GM18505 (cell line): ENCODE measurements at regions not wholly inside any gene's neighbourhood (a gene's known extent, or its start where the extent isn't known, plus 50 kb on each side); places are given as distances from the start of the nearest gene placed in this dataset.
A peak's percentile ranks its signal among the peaks of the same experiment; 100 is the strongest.

Experiments
- ATAC-seq: cut with Tn5 transposase; IDR thresholded peaks from one replicate; pipeline ENCODE4 v1.9.1; 2021; ENCODE audit not compliant: unreplicated experiment
- POLR2A ChIP-seq: IDR thresholded peaks from 4 replicates; pipeline ENCODE4 v1.6.1; 2011; ENCODE audit warnings: borderline replicate concordance; ENCODE audit not compliant: insufficient read depth, insufficient read length; ENCODE audit errors: extremely low read depth

DNA sequence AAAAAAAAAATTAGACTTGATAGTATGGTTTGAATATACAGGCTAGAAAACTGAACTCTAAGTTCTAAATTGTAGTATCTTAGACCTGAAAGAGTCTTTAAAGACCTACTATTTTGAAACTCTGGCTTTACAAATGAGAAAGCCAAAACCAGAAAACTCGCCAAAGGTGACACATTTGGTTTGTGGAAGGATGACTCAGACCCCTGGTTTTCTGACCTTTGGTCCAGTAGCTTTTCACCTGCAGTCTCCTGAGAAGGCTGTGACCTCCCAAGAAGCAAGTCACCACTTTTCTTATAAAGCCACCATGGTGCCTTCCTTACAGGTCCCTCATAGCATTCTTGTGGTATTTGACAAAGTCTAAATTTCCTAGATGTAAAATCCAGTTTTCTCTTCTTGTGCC is 102.1 kb upstream of the CEP78 start:
- peak; percentile 68 for ATAC-seq
- TF ChIP-seq POLR2A: no peak

DNA sequence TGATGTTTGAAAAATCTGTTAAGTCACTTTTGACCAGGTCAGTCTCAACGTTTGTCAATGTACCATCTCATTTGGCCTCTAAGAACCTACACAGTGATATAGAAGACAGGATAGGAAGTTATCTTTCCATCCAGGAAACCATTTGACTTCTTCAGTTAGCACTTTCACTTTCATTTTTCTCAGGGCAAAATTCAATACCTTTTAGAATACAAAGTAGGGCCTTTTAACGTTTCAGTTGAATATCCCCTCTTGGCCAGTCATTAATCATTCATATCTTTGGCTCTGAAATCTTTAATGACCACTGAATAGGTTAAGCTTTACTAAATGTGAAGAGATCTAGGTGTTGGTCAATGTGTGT is 101.1 kb upstream of the GNAQ start:
- no peak for TF ChIP-seq POLR2A
- ATAC-seq: no peak

DNA sequence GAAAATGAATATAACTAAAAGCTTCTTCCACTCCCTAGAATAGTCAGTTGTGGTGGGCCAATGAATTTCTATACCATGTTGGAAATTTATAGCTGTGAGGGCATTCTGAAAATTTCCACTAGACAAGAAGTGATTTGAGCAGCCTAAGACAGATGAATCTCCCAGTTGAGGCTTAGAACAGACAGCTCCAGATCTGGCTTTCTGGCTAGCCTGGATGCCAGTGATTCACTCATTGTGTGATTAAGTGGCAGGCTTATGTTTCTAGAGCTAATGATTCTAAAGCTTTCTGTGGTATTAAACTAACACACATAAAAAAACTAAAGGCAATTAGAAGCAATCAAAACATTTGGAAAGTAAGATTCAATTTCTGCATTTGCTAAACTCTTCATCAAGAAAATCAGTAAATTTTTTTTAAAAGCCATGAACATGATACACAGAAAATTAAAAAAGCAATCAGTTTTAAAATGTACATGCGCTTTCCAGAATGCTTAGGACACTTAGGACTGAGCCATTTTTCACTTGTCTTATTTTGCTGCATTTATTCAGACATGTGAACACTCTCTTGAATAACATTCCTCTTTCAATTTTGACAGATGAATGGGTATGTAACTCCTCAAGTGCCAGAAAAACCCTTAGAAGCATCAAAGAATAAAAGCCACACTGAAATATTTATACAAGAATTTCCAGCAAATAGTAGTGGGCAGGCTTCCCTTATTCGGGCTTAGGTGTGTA is 100.5 kb upstream of the GNAQ start:
- TF ChIP-seq POLR2A: no peak
- ATAC-seq: no peak

DNA sequence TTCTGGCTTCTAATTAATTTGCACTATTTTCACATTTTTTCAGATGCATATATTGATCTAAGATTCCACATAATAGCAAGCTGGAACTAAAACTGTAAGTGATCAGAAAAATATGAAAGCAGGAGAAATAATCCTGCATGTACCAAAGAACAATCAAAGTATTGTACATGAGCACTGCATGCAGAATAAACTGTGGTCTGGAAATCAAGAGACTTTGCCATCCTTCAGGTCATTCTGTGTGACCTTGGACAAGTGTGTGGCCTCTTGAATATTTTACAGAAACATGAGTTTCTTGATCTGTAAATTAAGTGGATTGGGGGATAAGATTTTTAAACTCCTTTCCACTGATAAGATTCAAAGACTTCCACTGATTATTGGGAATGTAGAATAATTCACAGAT is 99.2 kb upstream of the GNAQ start:
- no peak for TF ChIP-seq POLR2A

DNA sequence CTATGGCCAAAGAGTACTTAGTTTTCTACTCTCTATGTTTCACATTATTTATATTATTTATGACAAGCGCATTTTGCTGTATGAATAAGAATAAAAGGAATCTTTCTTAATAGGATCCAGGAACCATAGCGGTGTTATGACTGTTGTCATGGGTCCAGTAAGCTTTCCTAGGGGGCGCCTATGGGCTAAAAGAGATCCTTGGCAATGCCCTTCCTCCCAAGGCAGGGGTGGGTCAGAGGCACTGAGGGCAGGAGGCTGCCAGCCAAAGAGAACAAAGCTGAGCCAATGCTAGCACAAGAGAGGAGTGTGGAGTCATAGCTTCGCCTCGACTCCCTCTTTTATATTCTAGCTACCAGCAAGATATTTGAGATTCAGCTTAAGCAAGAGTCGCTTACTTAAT is 98.4 kb upstream of the GNAQ start:
- no peak for ATAC-seq
- no peak for TF ChIP-seq POLR2A

More for the DNA sequence above, 99.2 kb upstream of the GNAQ start:
- no peak for ATAC-seq

DNA sequence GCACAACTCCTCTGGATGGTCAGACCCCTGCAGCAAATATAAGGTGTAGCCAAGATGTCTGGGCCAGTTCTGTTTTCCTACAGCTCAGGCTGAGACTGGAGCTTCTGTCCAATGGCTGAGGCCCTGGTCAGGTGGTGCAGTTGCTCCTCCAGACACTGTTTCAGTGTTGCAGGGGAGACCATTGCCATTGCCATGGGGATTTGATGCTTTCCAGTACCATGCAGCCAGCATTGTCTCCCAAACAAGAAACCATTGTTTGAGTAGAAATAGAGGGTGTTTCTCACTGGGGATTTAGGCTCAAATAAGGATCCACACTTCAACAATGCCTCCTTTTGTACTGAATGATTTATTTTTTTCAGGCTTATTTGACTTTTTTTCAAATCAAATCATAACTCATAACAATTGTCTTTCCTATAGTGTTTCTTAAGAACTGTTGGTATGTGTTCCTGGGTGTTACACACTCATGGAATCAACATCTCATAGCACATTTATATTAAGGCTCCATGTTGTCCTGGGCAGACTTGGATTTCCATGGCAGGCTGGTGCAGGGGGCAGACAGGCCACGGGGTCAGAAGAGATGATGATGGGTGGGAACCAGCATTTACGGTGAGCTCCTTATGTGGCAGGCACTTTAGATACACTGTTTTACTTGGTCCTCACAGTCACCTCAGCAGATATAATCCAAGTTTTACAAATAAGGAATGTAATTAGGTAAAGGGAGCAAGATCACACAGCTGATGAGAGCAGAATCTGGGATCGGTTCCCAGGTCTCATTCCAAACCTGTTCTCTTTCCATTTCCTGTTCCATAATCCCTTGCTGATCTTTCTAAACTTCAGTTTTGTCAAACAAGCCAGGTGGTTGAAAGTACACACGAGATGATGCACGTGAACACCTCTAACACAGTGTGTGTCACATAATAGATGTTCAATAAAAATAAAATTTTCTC is 95.9 kb upstream of the GNAQ start:
- no peak for TF ChIP-seq POLR2A
- ATAC-seq: no peak

DNA sequence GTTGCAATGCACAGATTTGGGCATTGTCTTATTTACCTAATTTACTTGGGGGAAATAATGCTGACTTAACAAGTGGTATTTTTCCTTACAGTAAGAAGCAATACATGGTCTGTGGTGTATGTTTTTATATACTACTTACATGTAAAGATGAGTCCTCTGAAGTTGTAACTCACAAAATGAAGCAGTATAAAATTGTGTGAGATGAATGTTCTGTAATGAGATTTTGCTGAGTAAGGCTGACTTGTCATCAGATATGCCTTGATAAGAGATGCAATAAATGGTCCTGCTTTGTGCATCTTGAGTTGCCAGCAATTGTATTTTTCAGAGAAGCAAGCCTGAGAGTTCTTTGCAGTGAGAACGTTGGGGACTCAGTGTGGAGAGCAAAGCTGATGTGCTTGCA is 92.2 kb upstream of the GNAQ start:
- TF ChIP-seq POLR2A: no peak
- no peak for ATAC-seq

DNA sequence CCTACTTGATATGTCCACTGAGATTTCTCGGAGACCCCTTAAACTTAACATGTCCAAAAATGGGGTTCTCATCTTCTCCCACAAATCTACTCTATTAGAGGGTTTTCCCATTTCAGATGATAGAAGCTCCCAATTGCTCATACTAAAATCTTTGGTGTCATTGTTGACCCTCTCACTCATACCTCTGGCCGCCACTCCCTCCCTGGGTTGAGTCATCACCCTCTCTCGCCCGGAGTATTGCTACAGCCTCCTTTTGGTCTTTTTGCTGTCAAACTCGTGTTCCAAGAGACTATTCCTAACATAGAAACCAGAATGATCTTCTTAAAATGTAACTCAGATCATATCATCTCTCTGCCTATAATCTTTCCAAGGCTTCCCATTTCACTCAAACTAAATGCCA is 91.0 kb upstream of the GNAQ start:
- no peak for ATAC-seq
- TF ChIP-seq POLR2A: no peak

DNA sequence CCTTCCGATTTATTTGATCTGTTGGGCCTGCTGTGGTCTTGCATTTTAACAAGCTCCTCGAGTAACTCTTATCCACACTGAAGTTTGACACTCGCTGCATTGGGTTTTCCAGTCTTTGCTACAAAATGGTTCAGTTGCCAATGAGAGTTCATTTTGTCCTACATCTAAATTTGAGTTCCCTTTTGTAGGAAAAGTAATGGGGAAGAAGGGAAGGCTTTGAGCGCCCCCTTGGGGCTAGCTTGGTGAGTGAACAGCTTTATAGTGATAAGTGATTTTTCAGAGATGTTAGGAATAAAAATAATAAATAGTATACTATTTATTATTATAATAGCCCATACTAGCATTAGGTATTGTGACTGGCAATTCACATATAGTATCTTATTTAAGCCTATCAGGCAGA is 89.9 kb upstream of the GNAQ start:
- TF ChIP-seq POLR2A: no peak
- ATAC-seq: no peak

DNA sequence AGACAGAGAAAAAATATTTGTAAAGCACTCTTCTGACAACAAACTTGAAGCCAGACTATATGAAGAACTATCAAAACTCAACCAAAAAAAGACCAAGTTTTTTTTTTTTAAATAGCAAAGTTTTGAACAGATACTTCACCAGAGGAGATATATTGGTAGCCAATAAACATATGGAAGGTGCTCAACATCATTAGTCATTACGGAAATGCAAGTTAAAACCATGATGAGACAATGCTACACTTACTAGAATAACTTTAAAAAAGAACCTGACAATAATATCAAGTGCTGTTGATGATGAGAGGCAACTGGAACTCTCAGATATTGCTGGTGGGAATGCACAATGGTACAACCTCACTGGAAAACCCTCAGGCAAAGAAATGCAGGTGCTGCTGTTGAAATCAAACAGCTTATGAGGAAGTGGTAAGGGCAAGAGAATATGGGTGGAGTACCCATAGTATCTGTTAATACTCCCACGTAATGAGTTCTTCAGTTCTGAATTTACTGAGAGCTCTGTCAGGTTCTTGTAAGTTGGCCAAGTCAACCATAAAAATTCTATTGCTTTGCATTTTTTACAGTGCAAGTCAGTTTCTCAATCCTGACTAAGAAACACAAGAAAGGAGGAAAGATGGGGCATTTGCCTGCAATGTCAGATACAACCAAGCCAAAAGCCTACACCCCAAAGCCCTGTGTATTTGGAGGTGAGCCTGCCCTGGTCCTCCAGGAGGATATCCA is 87.3 kb upstream of the GNAQ start:
- peak; percentile 98 for ATAC-seq
- no peak for TF ChIP-seq POLR2A

DNA sequence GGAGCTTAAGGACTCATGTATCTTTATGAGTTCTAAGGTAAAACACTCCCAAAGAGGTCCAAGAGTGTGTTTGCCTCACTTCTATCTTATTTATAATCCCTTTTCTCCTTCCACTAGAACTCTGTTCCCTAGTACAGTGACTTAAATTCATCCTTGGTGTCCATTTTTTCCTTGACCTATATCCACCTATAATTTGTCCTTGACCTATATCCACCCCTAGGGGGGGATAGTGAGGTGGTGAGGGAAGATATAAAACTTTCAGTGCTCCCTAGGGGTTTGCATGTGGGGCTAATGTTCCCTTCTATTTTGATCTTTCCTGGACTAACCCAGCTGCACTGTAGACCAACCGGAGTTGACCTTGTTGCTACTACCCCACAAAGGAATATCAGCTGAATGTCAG is 83.5 kb upstream of the GNAQ start:
- no peak for ATAC-seq
- TF ChIP-seq POLR2A: no peak

DNA sequence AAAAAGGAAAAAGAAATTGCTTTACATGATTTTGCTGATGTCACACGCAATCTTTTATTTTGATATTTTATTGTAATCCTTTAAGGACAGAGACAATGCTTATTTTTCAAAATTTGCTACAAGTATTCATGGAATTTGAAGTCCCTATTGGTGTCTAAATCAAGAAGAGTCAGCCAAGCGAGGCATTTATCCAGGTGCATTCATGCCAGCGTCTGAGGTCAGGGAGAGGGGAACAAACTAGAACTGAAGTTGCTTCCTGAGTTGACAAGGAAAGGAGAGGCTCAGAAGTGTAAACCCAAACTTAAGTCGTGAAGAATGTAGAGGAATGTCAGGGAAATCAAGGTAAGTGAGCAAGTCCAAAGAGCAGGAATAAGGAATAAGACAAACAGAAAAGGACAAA is 83.0 kb upstream of the GNAQ start:
- no peak for TF ChIP-seq POLR2A
- ATAC-seq: no peak

DNA sequence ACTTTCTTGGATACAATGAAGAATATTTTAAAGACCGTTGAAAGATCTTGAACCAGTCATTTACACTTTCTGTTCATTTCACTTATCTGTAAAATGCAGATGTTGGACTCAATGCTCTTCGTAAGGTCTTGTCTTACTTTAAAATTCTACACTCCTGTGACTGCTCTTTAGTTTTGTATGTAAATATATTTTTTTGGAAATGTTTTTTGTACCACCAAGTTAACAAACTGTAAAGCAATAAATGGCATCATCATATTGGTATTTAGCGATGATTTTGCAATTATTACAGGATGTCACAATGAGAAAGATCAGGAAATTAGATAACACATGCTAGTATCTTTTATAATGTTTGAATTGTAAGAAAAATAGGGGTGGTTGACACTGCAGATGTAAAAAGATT is 80.8 kb upstream of the GNAQ start:
- TF ChIP-seq POLR2A: no peak
- ATAC-seq: no peak
